HEK293 (cell line): ENCODE measurements at regions not wholly inside any gene's neighbourhood (a gene's known extent, or its start where the extent isn't known, plus 50 kb on each side); places are given as distances from the start of the nearest gene placed in this dataset.

Experiments
- CTCF ChIP-seq: fragments of 450-650 bp; formaldehyde crosslinking; IDR thresholded peaks from 2 replicates; pipeline ENCODE4 v1.5.1; 2016; ENCODE audit warnings: missing biosample characterization, missing genetic modification characterization
- INSM2 ChIP-seq: fragments of 450-650 bp; formaldehyde crosslinking; IDR thresholded peaks from 2 replicates; pipeline ENCODE4 v1.5.1; 2016; ENCODE audit warnings: missing biosample characterization, missing genetic modification characterization
- MYNN ChIP-seq: fragments of 450-650 bp; formaldehyde crosslinking; IDR thresholded peaks from 2 replicates; pipeline ENCODE4 v1.5.1; 2016; ENCODE audit warnings: missing biosample characterization, missing genetic modification characterization, borderline replicate concordance
- TCF7L2 ChIP-seq: IDR thresholded peaks from 2 replicates; pipeline ENCODE4 v1.6.1; 2011; ENCODE audit warnings: low read depth, mild to moderate bottlenecking, inconsistent platforms, low read length, moderate library complexity, borderline replicate concordance
- ZNF274 ChIP-seq, 2 experiments: fragments of 200-500 bp in 1 of 2; fragments of 450-650 bp in 1 of 2; sonication (Bioruptor generic) in 1 of 2; formaldehyde crosslinking in 1 of 2; IDR thresholded peaks; 2 replicates each; pipeline versions ENCODE4 v1.5.1 to v1.6.1; 2014 to 2016; ENCODE audit warnings: borderline replicate concordance in 1 of 2, inconsistent platforms in 1 of 2, low read length in 1 of 2, missing biosample characterization in 1 of 2, missing genetic modification characterization in 1 of 2
- ZNF398 ChIP-seq: fragments of 450-650 bp; formaldehyde crosslinking; IDR thresholded peaks from 2 replicates; pipeline ENCODE4 v1.5.1; 2017; ENCODE audit warnings: missing biosample characterization, missing genetic modification characterization
- ZNF629 ChIP-seq: fragments of 450-650 bp; formaldehyde crosslinking; IDR thresholded peaks from 2 replicates; pipeline ENCODE4 v1.5.1; 2017; ENCODE audit warnings: missing biosample characterization, missing genetic modification characterization

GRCh38 chr14:101236496-101237251 lies 324.6 kb upstream of the DIO3 start:
- TF ChIP-seq ZNF629 (tag by site-specific recombination) (no peak), TCF7L2 (no peak), MYNN (no peak), CTCF (no peak), INSM2 (tag by site-specific recombination) (no peak), ZNF398 (tag by site-specific recombination) (no peak), ZNF274 (IDR thresholded peaks at IDR 0.05; ENCODE audit: low read length) (no peak), ZNF274 (tag by site-specific recombination; IDR thresholded peaks at IDR 0.05; ENCODE audit: borderline replicate concordance) (no peak)
